ENCODE measurements at regions not wholly inside any gene's neighbourhood (a gene's known extent, or its start where the extent isn't known, plus 50 kb on each side); places are given as distances from the start of the nearest gene placed in this dataset.

DNA sequence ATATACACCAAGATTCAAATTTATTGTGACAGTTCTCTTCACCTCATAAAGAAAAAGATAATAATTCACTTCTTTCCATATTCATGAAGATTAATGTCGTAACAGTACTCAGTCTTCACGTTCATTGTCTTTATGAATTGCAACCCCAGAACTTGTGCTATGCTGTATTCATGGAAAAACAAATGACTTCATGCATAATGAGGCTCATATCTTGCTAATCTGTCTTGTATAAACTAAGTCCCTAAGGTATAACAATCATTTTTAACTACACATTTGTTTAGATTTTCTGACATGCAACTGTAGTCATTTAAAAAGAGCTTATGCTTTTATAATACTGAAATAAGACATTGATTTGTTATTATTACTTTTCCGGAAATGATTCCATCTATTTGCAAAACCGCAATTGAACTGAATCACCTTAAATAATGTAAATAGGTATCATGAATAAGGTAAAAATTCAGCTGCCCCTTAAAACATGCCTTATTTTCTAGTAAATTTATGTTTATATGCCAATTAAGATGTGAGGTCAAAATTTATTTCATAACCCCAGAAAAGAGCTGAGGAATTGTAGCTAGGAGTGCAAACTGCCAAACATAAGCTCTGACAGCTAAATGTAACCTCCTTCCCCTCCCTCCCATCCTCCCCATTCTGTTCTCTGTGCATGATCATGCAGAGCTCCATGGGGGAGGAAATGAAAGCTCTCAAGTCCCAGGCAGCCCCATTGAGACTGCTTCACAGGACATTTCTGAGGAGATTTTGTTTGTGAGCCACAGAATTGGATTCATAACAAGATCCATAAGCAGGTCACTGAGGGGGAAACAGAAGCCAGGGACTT is 301.6 kb downstream of the ATP23 start:
- H3K36me3 Mint-ChIP-seq = no peaks in the 10 kb centered on the region
- WGBS (ENCODE audit: insufficient coverage) = 86% methylated on average over 2 of the region's 4 CpGs
- no peak overlapping the region for H3K4me3 Mint-ChIP-seq

GRCh38 chr12:58247633-58248032 is 306.3 kb downstream of the ATP23 start:
- H3K4me1 ChIP-seq (ENCODE audit: control insufficient read depth, insufficient read depth, low read length) = no peaks in the 10 kb centered on the region
- peaks cover 0 to 5% of the 10 kb centered on the region in 2 donors for H3K27me3 Mint-ChIP-seq (ENCODE audit: low read depth in 2 of 2)
- H3K36me3 Mint-ChIP-seq = no peaks in the 10 kb centered on the region
- H3K27me3 ChIP-seq (ENCODE audit: control insufficient read depth, insufficient read depth, low read length) = no peaks in the 10 kb centered on the region
- H3K27ac Mint-ChIP-seq = no peak overlapping the region
- peaks cover 0 to 2% of the 10 kb centered on the region in 2 donors for H3K9me3 Mint-ChIP-seq
- 94% methylated on average over 4 of the region's 4 CpGs for WGBS (ENCODE audit: insufficient coverage)
- no peaks in the 10 kb centered on the region for H3K9me3 ChIP-seq (ENCODE audit: control insufficient read depth, insufficient read depth, low read length)
- H3K4me1 Mint-ChIP-seq = no peaks in the 10 kb centered on the region
- DNase-seq = no peak
- H3K36me3 ChIP-seq (ENCODE audit: control insufficient read depth, insufficient read depth, low read length) = no peaks in the 10 kb centered on the region
- ATAC-seq = no peak
- H3K4me3 Mint-ChIP-seq = no peak overlapping the region
- no peak for TF ChIP-seq CTCF (IDR thresholded peaks at IDR 0.05)
- no peak overlapping the region for H3K4me3 ChIP-seq (ENCODE audit: low read length)
- intact Hi-C loops (cut with micrococcal nuclease) = no loop called here
- H3K27ac ChIP-seq (ENCODE audit: low read length) = no peak overlapping the region

More for the DNA sequence above, 301.6 kb downstream of the ATP23 start:
- Mint-ChIP-seq H3K27me3 (ENCODE audit: low read depth in 2 of 2) (peaks cover 0 to 5% of the 10 kb centered on the region in 2 donors), H3K27ac (no peak overlapping the region), H3K9me3 (peaks cover 0 to 2% of the 10 kb centered on the region in 2 donors), H3K4me1 (no peaks in the 10 kb centered on the region)
- no peaks in the 10 kb centered on the region for H3K9me3 ChIP-seq (ENCODE audit: control insufficient read depth, insufficient read depth, low read length)
- intact Hi-C loops (cut with micrococcal nuclease) = no loop called here
- DNase-seq (no peak), ATAC-seq (no peak)
- no peak for TF ChIP-seq CTCF (IDR thresholded peaks at IDR 0.05)
- H3K27ac ChIP-seq (ENCODE audit: low read length) = no peak overlapping the region
- H3K4me1 ChIP-seq (ENCODE audit: control insufficient read depth, insufficient read depth, low read length) = no peaks in the 10 kb centered on the region
- no peak overlapping the region for H3K4me3 ChIP-seq (ENCODE audit: low read length)
- H3K27me3 ChIP-seq (ENCODE audit: control insufficient read depth, insufficient read depth, low read length) = peaks cover 4% of the 10 kb centered on the region
- no peaks in the 10 kb centered on the region for H3K36me3 ChIP-seq (ENCODE audit: control insufficient read depth, insufficient read depth, low read length)

DNA sequence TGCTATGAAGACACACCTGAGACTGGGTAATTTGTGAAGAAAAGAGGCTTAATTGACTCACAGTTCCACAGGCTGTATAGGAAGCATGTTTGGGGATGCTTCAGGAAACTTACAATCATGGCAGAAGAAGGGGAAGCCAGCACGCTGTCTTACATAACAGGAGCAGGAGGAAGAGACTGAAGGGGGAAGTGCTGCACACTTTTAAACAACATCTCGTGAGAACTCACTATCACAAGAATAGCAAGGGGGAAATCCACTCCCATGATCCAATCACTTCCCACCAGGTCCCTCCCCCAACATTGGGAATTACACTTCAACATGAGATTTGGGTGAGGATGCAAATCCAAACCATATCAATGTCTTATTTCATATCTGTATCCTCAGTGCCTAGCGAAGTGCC is 307.2 kb downstream of the ATP23 start:
- WGBS (ENCODE audit: insufficient coverage) = 56% methylated on average over 2 of the region's 3 CpGs

More for the DNA sequence above, 307.2 kb downstream of the ATP23 start:
- H3K4me3 ChIP-seq (ENCODE audit: low read length) = no peak overlapping the region
- intact Hi-C loops (cut with micrococcal nuclease) = no loop called here
- H3K27ac ChIP-seq (ENCODE audit: low read length) = no peak overlapping the region
- Mint-ChIP-seq H3K9me3 (peaks cover 0 to 2% of the 10 kb centered on the region in 2 donors), H3K4me3 (no peak overlapping the region), H3K36me3 (no peaks in the 10 kb centered on the region), H3K27ac (no peak overlapping the region), H3K27me3 (ENCODE audit: low read depth in 2 of 2) (peaks cover 0 to 5% of the 10 kb centered on the region in 2 donors), H3K4me1 (no peaks in the 10 kb centered on the region)
- no peak for ATAC-seq
- H3K4me1 ChIP-seq (ENCODE audit: control insufficient read depth, insufficient read depth, low read length) = no peaks in the 10 kb centered on the region
- no peaks in the 10 kb centered on the region for H3K27me3 ChIP-seq (ENCODE audit: control insufficient read depth, insufficient read depth, low read length)
- no peak for TF ChIP-seq CTCF (IDR thresholded peaks at IDR 0.05)
- DNase-seq = no peak
- no peaks in the 10 kb centered on the region for H3K9me3 ChIP-seq (ENCODE audit: control insufficient read depth, insufficient read depth, low read length)
- H3K36me3 ChIP-seq (ENCODE audit: control insufficient read depth, insufficient read depth, low read length) = no peaks in the 10 kb centered on the region

All from natural killer cell (primary cell).